NCI-H2107 (cell line): ENCODE measurements at regions not wholly inside any gene's neighbourhood (a gene's known extent, or its start where the extent isn't known, plus 50 kb on each side); places are given as distances from the start of the nearest gene placed in this dataset.

Source experiments
- DNase-seq: peaks from one replicate; lab custom pipeline; 2025; lab: John Stamatoyannopoulos, UW

DNA sequence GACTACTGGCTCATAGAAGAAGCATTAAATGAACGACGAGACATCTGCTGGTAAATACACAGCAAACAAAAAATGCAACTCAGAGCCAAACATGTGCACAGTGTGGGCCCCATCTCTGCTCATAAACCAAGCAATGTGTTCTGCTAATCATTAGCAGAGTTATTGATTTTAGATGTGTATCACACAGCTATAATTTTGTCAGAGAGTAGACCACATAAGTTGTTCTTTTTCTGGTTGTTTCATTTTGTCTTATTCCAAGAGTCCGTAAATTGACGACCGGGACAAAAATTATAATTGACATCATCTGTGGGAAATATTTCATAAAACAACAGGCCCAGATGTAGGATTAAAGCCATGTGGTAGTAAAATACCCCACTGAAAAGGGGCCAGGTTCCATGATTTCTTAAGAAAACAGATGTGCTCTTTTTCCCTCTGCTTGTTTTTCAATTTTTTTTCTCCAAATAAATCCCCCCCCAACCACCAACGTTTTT, 423.6 kb downstream of the HAO1 start:
- DNase-seq, result no peak

DNA sequence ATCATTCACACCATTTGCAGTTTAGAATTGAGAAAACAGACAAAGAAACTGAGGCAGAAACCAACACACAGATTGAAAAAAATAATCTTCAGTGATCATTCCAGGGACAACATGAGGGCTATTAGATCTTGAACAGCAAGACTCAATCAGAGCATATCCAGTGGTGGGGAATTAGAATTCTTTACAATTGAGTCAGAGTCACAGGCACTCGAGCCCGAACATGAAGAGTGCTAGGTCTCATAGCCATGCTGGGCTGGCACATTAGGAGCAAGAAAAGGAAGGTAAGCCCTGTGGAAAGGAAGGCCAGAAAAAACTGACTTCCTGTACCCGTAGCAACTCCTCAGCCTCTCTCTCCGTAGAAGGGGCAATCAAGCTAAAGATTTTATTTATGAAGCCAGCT, 419.9 kb downstream of the HAO1 start:
- no peak for DNase-seq

DNA sequence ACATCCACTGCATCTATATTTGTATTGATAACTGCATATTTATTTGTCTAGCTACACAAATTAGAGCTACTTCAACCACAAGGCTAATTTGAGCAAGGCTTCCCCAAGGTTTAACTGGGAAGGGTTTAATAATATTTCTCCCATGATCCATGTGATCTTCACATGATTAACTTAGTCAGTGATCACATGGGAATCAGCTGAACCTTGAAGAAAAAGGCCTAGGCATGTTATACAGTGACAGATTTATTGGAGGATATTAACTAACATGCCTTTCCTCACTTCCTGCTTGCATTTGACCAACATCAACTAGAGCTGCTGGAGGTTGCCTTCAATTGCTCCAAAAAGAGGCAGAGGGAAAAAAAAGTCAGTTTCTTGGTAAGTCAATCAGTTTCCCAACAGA, 417.0 kb downstream of the HAO1 start:
- no peak for DNase-seq

DNA sequence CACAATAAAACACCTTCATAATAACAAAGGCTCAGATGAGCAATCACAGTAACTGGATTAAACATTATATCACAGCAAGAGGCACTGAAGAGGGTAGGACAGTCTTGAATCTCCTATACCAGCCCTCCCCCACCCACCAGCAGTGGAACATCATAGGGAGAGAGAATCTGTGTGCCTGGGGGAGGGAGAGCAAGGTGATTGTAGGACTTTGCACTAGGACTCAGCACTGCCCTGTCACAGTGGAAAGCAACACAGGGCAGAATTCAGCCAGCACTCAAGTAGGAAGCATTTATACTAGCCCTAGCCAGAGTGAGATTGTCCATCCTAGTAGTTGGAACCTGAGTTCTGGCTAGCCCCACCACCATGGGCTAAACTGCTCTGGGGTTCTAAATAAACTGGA, 400.2 kb downstream of the HAO1 start:
- no peak for DNase-seq

DNA sequence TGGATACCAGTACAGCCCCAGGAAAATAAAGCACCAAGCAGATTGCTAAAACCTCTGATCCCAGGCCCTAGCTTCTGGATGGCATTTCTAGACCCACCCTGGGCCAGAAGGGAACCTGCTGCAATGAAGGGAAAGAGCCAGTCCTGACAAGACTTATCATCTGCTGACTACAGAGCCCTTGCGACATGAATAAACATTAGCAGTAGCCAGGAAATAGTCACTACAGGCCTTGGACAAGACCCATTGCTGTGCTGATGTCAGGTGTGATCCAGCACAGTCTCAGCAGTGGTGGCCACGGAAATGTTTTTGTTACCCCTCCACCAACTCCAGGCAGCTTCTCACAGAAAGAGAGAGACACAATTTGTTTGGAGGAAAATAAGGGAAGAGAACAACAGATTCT, 399.3 kb downstream of the HAO1 start:
- DNase-seq, result no peak

DNA sequence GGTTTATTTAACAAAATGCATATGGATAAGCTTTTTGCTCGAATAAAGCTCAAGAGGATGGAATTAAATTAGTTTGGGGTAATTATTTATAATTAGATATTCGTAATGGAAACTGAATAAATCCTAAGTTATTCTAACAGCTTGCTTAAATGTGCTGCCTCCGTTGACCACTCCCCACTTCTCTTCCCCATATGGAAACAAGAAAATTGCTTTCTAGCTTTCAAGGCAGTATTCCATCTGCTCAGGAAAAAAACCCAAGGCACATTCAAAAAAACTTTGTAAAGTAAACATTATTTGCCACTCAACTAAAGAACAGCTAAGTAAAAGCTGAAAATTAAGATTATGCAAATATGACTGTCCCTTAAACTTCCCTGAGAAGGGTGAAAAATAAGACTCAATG, 369.2 kb downstream of the HAO1 start:
- no peak for DNase-seq

DNA sequence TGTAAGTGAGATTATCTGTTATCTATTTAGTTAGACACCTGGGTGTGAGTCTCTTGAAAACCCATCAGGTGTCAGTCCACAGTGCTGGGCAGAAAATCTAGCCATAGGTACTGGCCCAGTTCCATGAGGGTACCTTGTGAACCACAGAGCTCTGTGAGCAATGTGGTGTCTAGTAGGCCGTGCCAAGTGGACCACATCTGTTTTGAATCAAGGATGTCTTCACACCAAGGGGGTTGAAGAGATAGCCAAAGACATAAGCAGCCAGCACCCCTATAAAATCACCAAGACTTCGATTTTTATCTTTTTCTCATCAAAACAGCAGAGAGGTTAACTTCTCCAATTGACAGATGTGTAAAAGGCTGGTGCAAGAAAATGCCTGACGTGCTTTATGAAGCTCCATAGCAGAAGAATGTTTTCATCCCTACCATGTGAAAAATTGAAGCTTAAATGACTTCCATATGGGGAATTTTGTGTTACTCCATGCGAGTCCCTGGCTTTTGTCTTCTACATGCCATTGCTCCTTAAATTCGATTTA, 368.7 kb downstream of the HAO1 start:
- DNase-seq, result no peak

DNA sequence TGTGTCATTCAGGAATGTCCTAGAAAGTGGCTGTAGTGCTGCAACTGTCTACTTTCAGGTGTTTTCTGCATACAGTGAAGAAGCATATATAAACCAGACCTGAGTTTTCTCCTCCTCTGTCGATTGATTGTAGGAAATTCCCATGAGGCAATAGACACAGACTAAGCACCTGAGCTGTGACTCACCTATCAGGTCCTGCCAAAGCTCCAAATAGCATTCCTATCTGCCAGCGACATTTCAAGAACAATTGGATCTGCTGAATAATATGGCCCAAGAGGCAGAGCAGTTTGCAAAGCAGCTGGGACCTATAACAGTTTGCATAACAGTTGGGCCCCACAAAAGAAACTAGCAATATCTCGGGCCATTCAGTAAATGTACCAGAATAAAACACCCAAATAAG, 360.4 kb downstream of the HAO1 start:
- no peak for DNase-seq

DNA sequence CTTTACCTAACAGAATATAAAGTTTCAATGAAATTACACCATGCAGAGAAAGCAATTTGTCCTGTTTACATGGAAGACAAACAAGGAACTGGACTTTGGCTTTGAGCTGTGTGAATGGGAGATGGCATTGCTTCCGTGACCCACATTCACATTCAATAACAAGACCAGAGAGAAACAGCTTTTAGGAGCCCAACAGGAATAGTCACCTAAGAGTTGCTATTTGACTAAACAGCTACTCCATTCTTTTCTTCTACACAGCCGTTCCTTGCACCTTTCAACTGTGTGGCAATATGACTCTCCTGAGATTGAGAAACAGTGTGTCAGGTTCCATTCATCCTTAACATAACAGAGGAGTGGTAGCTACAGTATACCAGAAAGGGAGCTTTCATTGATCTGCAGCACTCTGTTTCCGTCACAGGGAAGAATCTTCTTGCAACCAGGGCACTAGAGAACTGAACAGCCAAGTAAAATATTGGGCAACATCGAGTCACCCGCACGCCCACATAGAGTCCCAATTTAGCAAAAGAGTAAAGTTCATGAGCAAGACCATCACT, 355.1 kb downstream of the HAO1 start:
- no peak for DNase-seq

DNA sequence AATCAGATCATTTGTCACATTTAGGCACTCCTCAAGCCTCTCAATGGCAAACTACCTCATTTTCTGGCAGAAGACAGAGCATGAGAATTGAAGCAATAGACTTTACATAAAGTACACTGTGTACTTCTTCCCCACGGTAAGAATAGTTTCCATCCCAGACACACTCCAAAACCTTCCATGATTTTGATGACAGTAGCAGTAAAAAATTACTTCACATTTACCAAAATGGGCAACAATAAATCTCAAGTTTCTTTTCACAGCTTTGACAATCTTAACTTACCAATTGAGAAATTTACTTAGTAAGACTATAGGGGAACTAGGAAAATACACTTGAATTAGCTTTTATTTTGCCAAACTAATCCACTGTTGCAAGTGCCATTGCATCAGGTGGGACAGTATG, 353.8 kb downstream of the HAO1 start:
- DNase-seq, result no peak

DNA sequence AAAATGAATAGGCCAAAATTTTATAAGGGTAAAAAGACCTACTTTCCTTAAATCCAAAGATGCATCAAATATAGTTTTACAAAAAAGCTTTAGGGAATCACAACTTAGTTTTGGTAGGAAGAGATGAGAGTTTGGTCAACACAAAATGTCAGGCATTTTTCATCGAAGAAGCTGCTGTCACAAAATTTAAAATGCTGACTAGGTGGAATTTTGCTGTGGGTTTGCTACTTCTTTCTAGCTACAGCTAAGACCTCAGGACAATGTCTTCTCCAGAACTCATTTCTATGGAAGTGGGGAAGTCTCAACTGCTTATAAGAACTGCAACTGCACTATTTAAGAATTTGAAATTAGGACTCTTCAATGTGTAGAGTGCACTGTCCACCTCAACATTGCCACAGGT, 351.1 kb downstream of the HAO1 start:
- DNase-seq, result no peak

DNA sequence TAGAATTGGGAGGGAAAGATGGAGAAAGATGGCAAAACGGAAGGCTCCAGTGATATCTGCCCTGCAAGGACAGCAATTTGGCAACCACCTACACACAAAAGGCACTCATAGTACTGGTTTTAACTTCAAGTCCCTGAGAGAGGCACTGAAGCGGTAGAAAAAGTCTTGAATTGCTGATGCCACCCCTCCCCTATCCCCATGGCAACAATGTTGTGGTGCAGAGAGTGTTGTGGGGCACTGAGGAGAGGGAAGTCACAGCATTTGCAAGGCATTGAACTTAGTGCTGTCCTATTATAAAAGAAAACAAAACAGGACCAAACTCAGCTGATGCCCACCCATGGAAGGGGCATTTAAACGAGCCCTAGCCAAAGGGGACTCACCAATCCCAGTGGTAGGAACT, 343.7 kb downstream of the HAO1 start:
- DNase-seq, result no peak

DNA sequence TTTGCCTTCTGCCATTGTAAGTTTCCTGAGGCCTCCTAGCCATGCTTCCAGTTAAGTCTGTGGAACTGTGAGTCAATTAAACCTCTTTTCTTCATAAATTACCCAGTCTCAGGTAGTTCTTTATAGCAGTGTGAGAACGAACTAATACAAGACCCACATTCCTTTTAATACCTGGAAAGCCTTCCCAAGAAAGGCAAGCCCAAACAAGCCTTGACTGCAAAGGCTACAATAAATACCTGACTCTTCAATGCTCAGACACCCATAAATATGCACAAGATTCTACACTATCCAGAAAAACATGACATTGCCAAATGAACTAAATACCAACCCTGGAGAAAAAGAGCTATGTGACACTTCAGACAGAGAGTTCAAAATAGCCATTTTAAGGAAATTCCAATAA, 338.8 kb downstream of the HAO1 start:
- no peak for DNase-seq

DNA sequence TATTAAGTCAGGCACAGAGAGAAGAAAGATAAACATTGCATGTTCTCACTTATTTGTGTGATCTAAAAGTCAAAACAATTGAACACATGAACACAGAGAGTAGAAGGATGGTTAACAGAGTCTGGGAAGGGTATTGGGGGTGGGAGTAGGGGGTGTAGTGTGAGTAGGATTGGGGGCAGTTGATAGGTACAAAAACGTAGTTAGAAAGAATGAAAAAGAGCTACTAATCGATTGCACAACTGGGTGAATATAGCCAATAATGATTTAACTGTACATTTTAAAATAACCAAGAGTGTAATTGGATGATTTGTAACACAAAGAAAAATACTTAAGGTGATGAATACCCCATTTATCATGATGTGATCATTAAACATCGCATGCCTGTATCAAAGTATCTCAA, 333.3 kb downstream of the HAO1 start:
- no peak for DNase-seq

DNA sequence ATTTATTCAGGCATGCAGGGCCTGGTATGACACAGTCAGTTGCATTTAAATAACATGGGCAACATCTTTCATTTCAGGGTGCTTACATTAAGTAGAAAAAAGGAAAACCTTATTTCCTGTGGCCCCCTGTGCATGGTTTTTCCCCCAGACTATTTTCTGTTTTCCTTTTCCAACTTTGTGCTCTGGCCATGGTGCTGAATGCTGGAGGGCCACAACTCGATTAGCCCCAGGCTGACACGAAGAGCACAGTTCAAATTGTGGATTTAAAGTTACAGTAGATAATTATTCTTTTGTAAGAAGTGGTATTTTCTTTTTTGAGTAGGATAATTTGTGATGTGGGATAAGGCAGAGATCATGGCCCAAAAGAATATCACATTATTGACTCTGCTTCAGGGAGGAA, 332.0 kb downstream of the HAO1 start:
- DNase-seq, result no peak

DNA sequence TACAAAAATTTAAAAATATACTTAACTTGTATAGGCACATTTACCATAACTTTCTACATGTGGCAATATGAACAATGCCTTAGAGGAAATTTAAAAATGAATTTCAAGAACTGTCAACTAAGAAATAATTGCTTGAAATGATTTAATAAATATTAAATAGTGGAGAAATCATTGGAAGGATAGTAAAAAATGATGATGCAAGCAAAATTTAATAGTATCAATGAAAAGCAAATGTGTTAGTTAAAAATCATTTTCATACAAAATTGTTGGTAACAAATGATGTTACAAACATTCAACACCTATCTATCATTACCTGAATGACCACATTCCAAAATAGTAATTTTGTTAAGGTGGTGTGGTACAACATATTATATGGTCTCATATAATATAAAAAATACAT, 331.0 kb downstream of the HAO1 start:
- DNase-seq, result no peak

DNA sequence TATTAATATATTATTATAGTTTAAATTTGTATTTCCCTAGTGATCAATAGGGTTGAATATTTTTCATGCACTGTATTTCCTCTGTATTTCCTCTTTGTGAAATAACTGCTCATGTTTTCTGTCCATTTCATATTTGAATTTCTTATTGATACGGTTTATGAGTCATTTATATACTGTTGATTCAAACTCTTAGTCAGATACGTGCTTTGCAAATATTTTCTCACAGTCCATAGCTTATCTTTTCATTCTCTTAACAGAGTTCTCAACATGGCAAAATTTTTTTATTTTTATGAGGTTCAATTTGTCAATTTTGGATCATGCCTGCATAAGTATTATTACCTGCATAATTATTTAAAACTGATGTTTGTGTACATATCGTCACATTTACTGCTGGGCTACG, 329.6 kb downstream of the HAO1 start:
- DNase-seq, result no peak

DNA sequence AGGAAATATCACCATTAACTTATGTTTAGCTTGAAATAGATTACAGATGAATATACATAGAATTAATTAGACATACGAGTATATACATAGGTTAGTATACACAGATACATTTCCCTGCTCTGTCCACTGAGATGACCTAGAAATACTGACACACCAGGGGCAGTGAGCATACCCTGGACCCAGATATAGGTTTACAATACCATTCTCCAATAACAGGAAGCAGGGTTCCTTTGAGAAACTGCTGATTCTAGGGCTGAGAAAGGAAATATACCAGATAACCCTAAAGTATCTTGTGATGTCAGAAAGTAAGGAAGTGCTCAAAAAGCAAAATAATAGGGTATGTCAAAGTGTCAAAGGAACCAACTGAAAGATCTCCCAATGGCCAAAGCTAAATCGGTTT, 322.5 kb downstream of the HAO1 start:
- DNase-seq, result no peak

DNA sequence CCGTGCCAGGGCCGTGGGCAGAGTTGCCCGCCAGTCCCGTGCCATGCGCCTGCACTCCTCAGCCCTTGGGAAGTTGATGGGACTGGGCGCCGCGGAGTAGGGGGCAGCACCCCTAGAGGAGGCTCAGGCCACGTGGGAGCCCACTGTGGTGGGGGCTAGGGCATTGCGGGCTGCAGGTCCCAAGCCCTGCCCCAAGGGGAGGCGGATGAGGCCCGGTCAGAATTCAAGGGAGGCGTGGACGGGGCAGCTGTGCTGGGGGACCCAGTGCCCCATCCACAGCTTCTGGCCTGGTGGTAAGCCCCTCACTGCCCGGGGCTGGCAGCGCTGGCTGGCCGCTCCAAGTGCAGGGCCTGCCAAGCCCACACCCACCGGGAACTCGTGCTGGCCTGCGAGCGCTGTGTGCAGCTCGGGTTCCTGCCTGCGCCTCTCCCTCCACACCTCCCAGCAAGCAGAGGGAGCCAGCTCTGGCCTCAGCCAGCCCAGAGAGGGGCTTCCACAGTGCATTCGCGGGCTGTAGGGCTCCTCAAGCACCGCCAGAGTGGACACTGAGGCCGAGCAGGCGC, 317.8 kb downstream of the HAO1 start:
- no peak for DNase-seq

DNA sequence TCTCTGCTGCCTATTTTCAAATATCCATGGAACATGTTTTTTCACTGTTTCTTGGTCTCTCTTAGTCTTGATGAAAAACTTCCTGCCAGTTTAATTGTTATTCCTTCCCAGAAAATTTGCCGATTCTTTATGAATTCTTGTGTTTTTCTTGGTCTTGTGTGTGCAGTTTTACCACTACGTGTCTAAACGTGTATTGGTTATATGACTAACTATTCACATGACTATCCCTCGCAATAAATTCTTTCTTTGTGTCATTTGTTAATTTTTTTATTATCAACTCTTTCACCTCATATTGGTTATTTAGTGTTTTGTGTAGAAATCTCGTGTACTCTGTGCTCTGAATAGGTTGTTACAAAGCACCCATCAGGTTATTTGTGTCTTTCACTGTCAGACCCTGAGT, 315.4 kb downstream of the HAO1 start:
- no peak for DNase-seq

DNA sequence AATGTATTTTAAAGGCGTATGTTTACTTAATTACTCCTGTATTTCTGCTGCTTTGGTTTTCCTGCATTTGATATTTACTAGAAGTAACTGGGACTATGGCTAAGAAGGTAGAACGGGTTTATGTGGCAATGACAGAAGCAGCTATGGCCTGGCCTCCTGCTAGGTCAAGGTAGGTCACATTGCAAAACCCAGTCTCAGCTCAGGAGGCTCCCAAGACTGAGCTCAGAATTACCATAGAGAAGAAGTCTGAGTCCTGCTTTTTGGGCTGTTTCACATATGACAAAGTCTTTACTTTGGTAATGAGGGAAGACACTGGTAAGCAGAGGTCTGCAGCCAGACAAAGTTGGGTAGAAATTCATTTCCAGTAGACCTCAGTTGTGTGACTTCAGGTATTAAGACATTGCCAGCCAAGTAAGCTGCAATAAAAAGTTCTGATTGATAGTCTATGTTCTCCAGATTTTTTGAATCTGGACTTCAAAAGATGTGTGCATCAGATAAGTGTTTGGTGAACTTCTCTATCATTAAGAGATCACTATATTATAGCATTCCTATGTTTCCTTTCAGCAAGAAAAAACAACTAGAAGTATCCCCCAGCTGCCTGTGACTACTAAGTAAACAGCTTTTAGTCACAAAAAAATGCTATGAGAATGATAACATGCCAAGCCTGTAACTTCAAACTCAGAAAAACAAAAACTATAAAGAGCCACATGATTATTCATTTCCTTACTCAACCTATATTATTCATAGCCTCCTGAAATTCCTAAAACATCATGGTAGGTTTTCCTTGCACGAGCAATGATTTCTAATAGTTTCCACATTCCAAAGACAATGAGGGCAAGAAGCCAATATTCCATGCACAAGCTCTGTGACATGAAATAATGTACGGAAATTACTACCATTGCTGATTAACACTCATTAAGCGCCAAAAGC, 312.3 kb downstream of the HAO1 start:
- DNase-seq, result no peak

DNA sequence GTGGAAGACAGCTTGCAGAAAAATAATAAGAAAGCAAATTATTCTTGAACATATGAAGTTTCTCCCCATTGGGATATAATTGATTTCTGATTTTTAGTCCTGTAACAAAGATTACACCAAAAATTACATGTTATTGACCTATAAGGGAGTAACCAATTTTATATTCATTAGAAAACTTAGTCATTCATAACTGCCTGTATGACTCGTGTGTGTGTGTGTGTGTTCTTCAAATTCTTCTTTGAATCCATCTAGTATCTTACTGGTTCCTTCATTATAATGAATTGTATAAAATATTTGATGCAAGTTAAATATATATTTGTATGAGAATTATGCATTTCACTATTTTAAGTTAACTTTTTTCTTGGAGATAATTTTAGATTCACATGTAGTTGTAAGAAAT, 310.4 kb downstream of the HAO1 start:
- no peak for DNase-seq

DNA sequence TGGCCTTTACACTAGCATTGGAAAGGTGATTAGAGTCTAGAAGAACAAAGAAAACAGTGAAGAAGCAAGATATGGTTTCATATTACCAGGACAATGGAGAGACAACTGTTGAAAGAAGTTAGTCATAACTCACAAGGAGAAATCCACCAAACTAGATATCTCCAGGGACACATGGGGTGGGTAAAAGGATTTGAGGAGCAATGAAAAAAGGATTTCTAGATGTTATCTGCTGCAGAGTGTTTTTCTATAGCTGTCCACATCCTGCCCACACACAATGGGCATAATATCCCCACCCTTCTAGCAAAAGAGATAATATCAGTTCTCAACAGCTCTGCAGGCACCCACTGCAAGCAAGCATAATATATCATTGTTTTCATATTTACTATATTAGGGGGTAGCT, 303.1 kb downstream of the HAO1 start:
- no peak for DNase-seq
